H1 (cell line): ENCODE measurements at regions not wholly inside any gene's neighbourhood (a gene's known extent, or its start where the extent isn't known, plus 50 kb on each side); places are given as distances from the start of the nearest gene placed in this dataset.

ENCODE experiments used
- CEBPB ChIP-seq: IDR thresholded peaks from 2 replicates; pipeline ENCODE4 v1.6.1; 2012; ENCODE audit warnings: low read depth, low read length
- CHD1 ChIP-seq: IDR thresholded peaks from 2 replicates; pipeline ENCODE4 v1.6.1; 2012; ENCODE audit warnings: low read depth, low read length, improper control_type of control experiment
- CHD2 ChIP-seq: IDR thresholded peaks from 2 replicates; pipeline ENCODE4 v1.6.1; 2012; ENCODE audit warnings: low read length, improper control_type of control experiment
- HDAC2 ChIP-seq, 2 experiments: fragments of 300-600 bp in 1 of 2; sonication (generic) in 1 of 2; IDR thresholded peaks; 2 replicates each; pipeline ENCODE4 v1.6.1; 2011 to 2012; ENCODE audit warnings: low read depth in 2 of 2, low read length in 2 of 2, mild to moderate bottlenecking in 2 of 2, moderate library complexity in 2 of 2, borderline replicate concordance in 1 of 2, inconsistent platforms in 1 of 2
- RAD21 ChIP-seq, 2 experiments: IDR thresholded peaks in 1 of 2; conservative IDR thresholded peaks in 1 of 2; 2 replicates each; pipeline ENCODE4 v1.6.1; 2011; ENCODE audit warnings: low read depth in 2 of 2, low read length in 2 of 2, improper control_type of control experiment in 1 of 2, inconsistent platforms in 1 of 2, mild to moderate bottlenecking in 1 of 2, moderate library complexity in 1 of 2
- SIN3A ChIP-seq, 2 experiments: IDR thresholded peaks in 1 of 2; conservative IDR thresholded peaks in 1 of 2; 2 replicates each; pipeline ENCODE4 v1.6.1; 2011 to 2012; ENCODE audit warnings: low read length in 2 of 2, improper control_type of control experiment in 1 of 2, low read depth in 1 of 2, mild to moderate bottlenecking in 1 of 2
- YY1 ChIP-seq: IDR thresholded peaks from 2 replicates; pipeline ENCODE4 v1.6.1; 2011; ENCODE audit warnings: low read depth, mild to moderate bottlenecking, low read length
- TF ChIP-seq, protein P1 (sequence below), 3 experiments: IDR thresholded peaks; 1 replicate in 2 of 3; 2 replicates in 1 of 3; pipeline versions ENCODE4 v1.5.1 to v1.6.1; 2011; ENCODE audit warnings: low read length in 3 of 3, mild to moderate bottlenecking in 3 of 3, inconsistent platforms in 2 of 3, low read depth in 1 of 3, moderate library complexity in 1 of 3; ENCODE audit not compliant: insufficient read depth in 1 of 3; ENCODE audit errors: control extremely low read depth in 1 of 3
- TF ChIP-seq, protein P2 (sequence below): IDR thresholded peaks from 2 replicates; pipeline ENCODE4 v1.6.1; 2012; ENCODE audit warnings: low read length, inconsistent platforms

DNA sequence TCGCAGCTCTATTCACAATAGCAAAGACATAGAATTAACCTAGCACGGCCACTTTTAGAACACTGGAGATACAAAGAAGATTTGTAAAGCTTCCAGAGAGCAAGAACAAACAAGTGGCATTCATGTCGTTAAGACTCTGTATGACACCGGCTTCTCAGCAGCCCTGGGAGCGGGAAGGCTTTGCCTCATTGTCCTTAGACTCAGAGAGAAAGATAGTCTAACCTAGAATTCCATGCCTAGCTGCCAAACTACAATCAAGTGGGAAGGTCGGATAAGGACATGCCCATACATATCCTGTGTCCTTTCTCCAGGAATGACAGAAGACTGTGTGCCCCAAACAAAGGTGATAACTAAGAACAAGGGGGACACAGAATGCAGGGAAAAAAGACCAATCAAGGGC is 1038.3 kb downstream of the BCL11B start:
- no peak for TF ChIP-seq CHD1
- no peak for TF ChIP-seq CHD2
- TF ChIP-seq YY1, result no peak
- no peak for TF ChIP-seq RAD21 (IDR thresholded peaks at IDR 0.05 in 1 of 2, conservative IDR thresholded peaks at IDR 0.05 in 1 of 2; ENCODE audit: low read depth in 2 of 2, low read length in 2 of 2)
- TF ChIP-seq, protein P1, sequence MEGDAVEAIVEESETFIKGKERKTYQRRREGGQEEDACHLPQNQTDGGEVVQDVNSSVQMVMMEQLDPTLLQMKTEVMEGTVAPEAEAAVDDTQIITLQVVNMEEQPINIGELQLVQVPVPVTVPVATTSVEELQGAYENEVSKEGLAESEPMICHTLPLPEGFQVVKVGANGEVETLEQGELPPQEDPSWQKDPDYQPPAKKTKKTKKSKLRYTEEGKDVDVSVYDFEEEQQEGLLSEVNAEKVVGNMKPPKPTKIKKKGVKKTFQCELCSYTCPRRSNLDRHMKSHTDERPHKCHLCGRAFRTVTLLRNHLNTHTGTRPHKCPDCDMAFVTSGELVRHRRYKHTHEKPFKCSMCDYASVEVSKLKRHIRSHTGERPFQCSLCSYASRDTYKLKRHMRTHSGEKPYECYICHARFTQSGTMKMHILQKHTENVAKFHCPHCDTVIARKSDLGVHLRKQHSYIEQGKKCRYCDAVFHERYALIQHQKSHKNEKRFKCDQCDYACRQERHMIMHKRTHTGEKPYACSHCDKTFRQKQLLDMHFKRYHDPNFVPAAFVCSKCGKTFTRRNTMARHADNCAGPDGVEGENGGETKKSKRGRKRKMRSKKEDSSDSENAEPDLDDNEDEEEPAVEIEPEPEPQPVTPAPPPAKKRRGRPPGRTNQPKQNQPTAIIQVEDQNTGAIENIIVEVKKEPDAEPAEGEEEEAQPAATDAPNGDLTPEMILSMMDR (IDR thresholded peaks at IDR 0.05; ENCODE audit: control extremely low read depth in 1 of 3, insufficient read depth in 1 of 3, low read depth in 1 of 3, low read length in 3 of 3), result no peak
- TF ChIP-seq HDAC2 (IDR thresholded peaks at IDR 0.05; ENCODE audit: borderline replicate concordance in 1 of 2, low read depth in 2 of 2, low read length in 2 of 2), result no peak
- TF ChIP-seq CEBPB, result no peak
- no peak for TF ChIP-seq SIN3A (conservative IDR thresholded peaks at IDR 0.05 in 1 of 2, IDR thresholded peaks at IDR 0.05 in 1 of 2; ENCODE audit: low read depth in 1 of 2, low read length in 2 of 2)
- TF ChIP-seq, protein P2, sequence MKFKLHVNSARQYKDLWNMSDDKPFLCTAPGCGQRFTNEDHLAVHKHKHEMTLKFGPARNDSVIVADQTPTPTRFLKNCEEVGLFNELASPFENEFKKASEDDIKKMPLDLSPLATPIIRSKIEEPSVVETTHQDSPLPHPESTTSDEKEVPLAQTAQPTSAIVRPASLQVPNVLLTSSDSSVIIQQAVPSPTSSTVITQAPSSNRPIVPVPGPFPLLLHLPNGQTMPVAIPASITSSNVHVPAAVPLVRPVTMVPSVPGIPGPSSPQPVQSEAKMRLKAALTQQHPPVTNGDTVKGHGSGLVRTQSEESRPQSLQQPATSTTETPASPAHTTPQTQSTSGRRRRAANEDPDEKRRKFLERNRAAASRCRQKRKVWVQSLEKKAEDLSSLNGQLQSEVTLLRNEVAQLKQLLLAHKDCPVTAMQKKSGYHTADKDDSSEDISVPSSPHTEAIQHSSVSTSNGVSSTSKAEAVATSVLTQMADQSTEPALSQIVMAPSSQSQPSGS, result no peak
